ENCODE measurements at regions not wholly inside any gene's neighbourhood (a gene's known extent, or its start where the extent isn't known, plus 50 kb on each side); places are given as distances from the start of the nearest gene placed in this dataset.

DNA sequence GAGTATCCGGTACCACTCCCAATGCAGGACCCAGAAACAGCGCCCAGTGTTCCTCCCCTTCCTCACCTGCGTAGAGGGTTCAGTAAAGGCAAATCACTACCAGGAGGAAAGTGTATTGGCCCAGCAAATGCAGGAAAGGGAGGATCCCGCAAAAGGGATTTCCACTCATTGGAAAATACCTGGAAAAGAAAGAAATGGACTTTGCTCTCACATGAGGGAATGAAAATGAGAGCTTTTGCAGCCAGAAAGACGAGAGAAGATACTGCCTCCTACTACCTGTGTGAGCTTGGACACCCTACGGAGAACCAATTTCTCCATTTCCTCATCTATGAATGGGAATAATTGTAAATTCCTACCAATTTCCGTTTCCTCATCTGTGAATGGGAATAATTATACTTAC lies 184.1 kb upstream of the PPARGC1A start:
- no peak for TF ChIP-seq POLR2A (IDR thresholded peaks at IDR 0.05; ENCODE audit: low read length)
- no peak for TF ChIP-seq GATA1 (IDR thresholded peaks at IDR 0.05; ENCODE audit: low read depth, low read length)
